ENCODE measurements at regions not wholly inside any gene's neighbourhood (a gene's known extent, or its start where the extent isn't known, plus 50 kb on each side); places are given as distances from the start of the nearest gene placed in this dataset.

- TF ChIP-seq CTCF (IDR thresholded peaks at IDR 0.05) (no peak), EZH2phosphoT487 (IDR thresholded peaks at IDR 0.05) (no peak)
Measured at GRCh38 chr5:30147976-30148375, 1045.5 kb upstream of the CDH6 start.
